ENCODE measurements at regions not wholly inside any gene's neighbourhood (a gene's known extent, or its start where the extent isn't known, plus 50 kb on each side); places are given as distances from the start of the nearest gene placed in this dataset.
"Not testable (repeated sequence)": the region's sequence is repeated elsewhere in the genome, so short reads cannot be mapped to it uniquely, and the experiment has no call there.

DNA sequence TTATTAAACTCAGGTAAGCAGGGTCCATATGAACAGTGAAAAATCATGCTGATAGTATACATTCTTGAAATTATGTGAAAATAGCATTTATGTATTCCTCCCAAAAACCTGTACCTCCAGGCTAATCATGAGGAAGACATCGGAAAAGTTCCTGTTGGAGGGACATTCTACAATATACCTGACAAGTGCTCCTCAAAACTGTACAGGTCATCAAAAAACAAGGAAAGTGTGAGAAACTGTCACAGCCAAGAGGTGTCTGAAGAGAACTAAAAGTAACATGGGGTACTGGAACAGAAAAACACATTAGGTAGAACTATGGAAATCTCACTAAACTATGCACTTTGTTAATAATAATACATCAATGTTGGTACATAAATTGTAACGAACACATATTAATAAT is 326.7 kb downstream of the CRPPA start:
- TF ChIP-seq, protein P1, sequence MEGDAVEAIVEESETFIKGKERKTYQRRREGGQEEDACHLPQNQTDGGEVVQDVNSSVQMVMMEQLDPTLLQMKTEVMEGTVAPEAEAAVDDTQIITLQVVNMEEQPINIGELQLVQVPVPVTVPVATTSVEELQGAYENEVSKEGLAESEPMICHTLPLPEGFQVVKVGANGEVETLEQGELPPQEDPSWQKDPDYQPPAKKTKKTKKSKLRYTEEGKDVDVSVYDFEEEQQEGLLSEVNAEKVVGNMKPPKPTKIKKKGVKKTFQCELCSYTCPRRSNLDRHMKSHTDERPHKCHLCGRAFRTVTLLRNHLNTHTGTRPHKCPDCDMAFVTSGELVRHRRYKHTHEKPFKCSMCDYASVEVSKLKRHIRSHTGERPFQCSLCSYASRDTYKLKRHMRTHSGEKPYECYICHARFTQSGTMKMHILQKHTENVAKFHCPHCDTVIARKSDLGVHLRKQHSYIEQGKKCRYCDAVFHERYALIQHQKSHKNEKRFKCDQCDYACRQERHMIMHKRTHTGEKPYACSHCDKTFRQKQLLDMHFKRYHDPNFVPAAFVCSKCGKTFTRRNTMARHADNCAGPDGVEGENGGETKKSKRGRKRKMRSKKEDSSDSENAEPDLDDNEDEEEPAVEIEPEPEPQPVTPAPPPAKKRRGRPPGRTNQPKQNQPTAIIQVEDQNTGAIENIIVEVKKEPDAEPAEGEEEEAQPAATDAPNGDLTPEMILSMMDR (IDR thresholded peaks at IDR 0.05): no peak
- ATAC-seq (ENCODE audit: low FRiP score): no peak
- DNase-seq (ENCODE audit: low spot score): no peak

DNA sequence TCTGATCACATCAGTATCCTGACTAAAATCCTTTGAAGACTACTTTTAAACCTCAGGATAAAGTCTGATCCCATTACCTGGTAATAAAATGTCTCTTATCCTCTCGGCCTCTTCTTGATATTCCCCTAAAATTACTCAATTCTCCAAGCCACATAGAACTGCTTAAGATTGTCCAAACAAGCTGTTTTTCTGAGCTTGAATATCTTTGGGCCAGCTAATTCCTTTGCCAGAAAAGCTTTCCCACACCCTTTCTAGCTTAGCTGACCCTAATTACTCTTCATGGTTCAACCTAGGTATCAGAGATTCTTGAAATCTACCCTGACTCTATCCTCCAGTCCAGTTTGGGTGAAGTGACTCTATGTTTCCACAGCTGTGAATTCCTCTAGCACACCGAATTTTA is 328.6 kb downstream of the CRPPA start:
- DNase-seq (ENCODE audit: low spot score) (no peak), ATAC-seq (ENCODE audit: low FRiP score) (no peak)
- TF ChIP-seq, protein P1 (IDR thresholded peaks at IDR 0.05): no peak

DNA sequence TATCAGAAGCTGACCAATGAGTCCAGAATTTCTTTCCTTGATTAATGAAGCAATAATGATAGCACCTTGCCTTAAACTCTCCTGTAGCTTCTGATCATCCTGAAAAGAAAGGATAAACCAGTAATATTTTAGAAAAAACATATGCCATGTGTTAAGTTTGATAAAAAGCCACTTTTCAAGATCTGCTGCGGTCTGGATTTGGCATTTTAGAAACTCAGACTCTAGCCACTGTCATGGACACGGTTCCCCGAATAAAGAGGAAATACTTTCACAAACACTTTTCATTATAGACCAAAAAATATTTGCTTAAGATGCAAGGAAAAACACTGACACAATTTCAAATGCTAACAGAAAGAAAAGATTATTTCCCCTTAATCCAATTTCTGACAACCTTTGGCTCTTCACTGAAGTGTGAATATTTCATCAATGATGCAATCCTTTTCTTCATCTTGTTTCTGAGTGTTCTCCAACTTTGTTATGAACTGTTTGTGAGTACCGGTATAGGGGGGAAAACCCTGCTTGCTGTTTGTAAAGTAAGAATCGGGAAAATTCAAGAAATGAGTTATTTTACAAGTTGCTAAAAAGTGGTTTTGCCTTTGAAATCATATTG is 329.5 kb downstream of the CRPPA start:
- ATAC-seq (ENCODE audit: low FRiP score) (no peak), DNase-seq (ENCODE audit: low spot score) (no peak)
- TF ChIP-seq, protein P1 (IDR thresholded peaks at IDR 0.05): no peak

DNA sequence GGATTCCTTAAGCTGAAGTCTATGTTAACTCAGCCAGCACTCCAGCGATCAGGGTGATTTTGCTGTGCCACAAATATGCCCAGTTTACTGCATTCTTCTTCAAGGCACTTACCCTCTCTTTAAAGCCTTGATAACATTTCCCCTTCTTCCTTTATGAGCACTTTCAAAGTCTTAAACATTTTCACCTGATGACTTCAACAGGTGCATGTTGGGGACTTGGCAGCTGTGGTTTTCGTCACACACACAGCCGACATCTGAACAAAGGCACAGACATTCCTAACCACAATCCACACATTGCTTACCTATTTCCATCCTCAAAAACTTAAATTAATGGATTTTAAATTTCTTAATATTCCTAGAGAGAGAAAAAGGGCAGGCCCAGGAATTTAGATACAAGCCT is 331.5 kb downstream of the CRPPA start:
- DNase-seq (ENCODE audit: low spot score) (no peak), ATAC-seq (ENCODE audit: low FRiP score) (no peak)
- TF ChIP-seq, protein P1 (IDR thresholded peaks at IDR 0.05): no peak

DNA sequence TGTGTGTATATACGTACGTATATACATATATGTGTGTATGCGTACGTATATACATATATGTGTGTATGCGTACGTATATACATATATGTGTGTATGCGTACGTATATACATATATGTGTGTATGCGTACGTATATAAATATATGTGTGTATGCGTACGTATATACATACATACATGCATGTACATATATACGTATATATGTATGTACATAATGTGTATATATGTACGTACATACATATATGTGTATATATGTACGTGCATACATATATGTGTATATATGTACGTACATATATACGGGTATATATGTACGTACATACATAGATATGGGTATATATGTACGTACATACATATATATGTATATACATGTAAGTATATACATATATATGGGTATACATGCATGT is 332.1 kb downstream of the CRPPA start:
- ATAC-seq (ENCODE audit: low FRiP score) (no peak), DNase-seq (ENCODE audit: low spot score) (no peak)
- TF ChIP-seq, protein P1 (IDR thresholded peaks at IDR 0.05): no peak

DNA sequence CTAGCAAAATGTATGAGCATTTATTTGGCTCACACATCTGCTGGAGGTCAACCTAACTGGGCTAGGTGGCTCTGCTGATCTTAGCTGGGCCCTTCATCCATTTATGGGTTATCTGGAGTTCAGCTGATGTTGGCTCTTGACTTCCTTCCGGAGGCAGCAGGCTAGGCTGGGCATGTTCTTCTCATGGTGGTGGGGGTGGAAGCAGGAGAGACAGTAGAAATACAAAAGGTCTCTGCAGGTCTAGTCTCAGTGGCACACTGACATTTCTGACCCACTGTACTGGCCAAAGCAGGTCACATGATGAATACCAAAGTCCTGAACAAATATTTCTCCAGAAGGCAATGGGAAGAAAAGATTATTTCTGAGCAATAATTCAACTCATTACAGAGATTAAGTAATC is 334.6 kb downstream of the CRPPA start:
- no peak for DNase-seq (ENCODE audit: low spot score)
- TF ChIP-seq, protein P1 (IDR thresholded peaks at IDR 0.05): no peak
- ATAC-seq (ENCODE audit: low FRiP score): no peak

DNA sequence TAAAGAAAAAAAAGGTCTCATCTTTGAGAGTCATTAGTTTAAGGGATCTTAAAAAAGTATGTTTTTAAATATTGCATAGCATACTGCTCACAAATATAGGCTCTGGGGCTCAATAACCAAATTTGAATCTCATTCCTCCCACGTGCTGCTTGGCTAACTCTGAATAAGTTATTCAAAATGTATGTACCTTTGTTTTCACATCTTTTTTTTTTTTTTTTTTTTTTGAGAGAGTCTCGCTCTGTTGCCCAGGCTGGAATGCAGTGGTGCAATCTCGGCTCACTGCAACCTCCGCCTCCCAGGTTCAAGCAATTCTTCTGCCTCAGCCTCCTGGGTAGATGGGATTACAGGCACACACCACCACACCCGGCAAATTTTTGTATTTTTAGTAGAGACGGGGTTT is 335.6 kb downstream of the CRPPA start:
- not testable (repeated sequence) for DNase-seq (ENCODE audit: low spot score); ATAC-seq (ENCODE audit: low FRiP score)

DNA sequence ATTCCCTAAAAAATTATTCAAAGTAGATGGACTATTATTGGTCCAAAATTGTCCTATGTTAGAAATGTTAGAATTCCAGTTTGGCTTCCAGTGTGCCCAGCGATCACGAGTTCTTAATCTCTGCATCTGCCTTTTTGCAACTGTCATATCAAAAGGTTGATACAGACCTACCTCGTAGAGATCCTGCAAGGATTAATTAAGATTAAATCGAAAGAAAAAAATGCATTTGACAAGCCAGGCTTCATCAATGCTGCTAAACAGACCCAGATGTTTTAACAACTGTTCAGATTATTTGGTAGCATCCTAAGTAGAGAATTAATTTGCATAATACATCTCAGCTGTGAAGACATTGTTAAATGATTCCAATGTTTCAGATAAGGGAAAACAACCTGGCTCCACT is 336.5 kb downstream of the CRPPA start:
- no peak for DNase-seq (ENCODE audit: low spot score)
- TF ChIP-seq, protein P1 (IDR thresholded peaks at IDR 0.05): no peak
- no peak for ATAC-seq (ENCODE audit: low FRiP score)
